WERI-Rb-1 (cell line): ENCODE measurements at regions not wholly inside any gene's neighbourhood (a gene's known extent, or its start where the extent isn't known, plus 50 kb on each side); places are given as distances from the start of the nearest gene placed in this dataset.

Experiments
- DNase-seq: peaks from one replicate; pipeline ENCODE4 v3.0.0-alpha.2; 2020
- H3K27ac ChIP-seq: fragments of 250-450 bp; sonication (Bioruptor Pico); 2 replicates; pipeline ENCODE4 v1.5.1; 2020; ENCODE audit warnings: mild to moderate bottlenecking, moderate library complexity
- H3K27me3 ChIP-seq: fragments of 250-450 bp; sonication (Bioruptor Pico); 2 replicates; pipeline ENCODE4 v1.5.1; 2021; ENCODE audit warnings: mild to moderate bottlenecking, low read depth, moderate library complexity; ENCODE audit not compliant: insufficient read depth, severe bottlenecking
- H3K36me3 ChIP-seq: fragments of 250-450 bp; sonication (Bioruptor Pico); 2 replicates; pipeline ENCODE4 v1.5.1; 2020; ENCODE audit warnings: mild to moderate bottlenecking, moderate library complexity
- H3K4me3 ChIP-seq: 2 replicates; pipeline ENCODE4 v1.5.1; 2011; ENCODE audit warnings: low read depth, mild to moderate bottlenecking, control low read depth, low read length
- H3K9me3 ChIP-seq: fragments of 250-450 bp; sonication (Bioruptor Pico); 2 replicates; pipeline ENCODE4 v1.5.1; 2021; ENCODE audit warnings: mild to moderate bottlenecking, moderate library complexity; ENCODE audit not compliant: severe bottlenecking
- TF ChIP-seq, protein P1 (sequence below): IDR thresholded peaks from 2 replicates; pipeline ENCODE4 v1.5.1; 2011; ENCODE audit warnings: low read depth, mild to moderate bottlenecking, control low read depth, inconsistent platforms, low read length

- no peak overlapping the region for H3K4me3 ChIP-seq
- no peaks in the 10 kb centered on the region for H3K36me3 ChIP-seq
- DNase-seq = no peak
- TF ChIP-seq, protein P1, sequence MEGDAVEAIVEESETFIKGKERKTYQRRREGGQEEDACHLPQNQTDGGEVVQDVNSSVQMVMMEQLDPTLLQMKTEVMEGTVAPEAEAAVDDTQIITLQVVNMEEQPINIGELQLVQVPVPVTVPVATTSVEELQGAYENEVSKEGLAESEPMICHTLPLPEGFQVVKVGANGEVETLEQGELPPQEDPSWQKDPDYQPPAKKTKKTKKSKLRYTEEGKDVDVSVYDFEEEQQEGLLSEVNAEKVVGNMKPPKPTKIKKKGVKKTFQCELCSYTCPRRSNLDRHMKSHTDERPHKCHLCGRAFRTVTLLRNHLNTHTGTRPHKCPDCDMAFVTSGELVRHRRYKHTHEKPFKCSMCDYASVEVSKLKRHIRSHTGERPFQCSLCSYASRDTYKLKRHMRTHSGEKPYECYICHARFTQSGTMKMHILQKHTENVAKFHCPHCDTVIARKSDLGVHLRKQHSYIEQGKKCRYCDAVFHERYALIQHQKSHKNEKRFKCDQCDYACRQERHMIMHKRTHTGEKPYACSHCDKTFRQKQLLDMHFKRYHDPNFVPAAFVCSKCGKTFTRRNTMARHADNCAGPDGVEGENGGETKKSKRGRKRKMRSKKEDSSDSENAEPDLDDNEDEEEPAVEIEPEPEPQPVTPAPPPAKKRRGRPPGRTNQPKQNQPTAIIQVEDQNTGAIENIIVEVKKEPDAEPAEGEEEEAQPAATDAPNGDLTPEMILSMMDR = no peak
- no peaks in the 10 kb centered on the region for H3K9me3 ChIP-seq
- H3K27ac ChIP-seq = no peak overlapping the region
- H3K27me3 ChIP-seq = no peaks in the 10 kb centered on the region
These were observed 213.6 kb downstream of the CPE start for GRCh38 chr4:165592386-165592785.

GRCh38 chr4:165597581-165598480, 219.0 kb downstream of the CPE start:
- H3K27me3 ChIP-seq = no peaks in the 10 kb centered on the region
- no peak overlapping the region for H3K27ac ChIP-seq
- H3K9me3 ChIP-seq = no peaks in the 10 kb centered on the region
- DNase-seq = no peak
- TF ChIP-seq, protein P1 = no peak
- H3K36me3 ChIP-seq = no peaks in the 10 kb centered on the region
- no peak overlapping the region for H3K4me3 ChIP-seq

- TF ChIP-seq, protein P1 = no peak
- H3K36me3 ChIP-seq = no peaks in the 10 kb centered on the region
These were observed 222.3 kb downstream of the CPE start for GRCh38 chr4:165600959-165601683.

GRCh38 chr4:165602621-165603020, 223.8 kb downstream of the CPE start:
- Histone ChIP-seq H3K27ac (no peak overlapping the region), H3K9me3 (no peaks in the 10 kb centered on the region), H3K27me3 (no peaks in the 10 kb centered on the region), H3K36me3 (no peaks in the 10 kb centered on the region), H3K4me3 (no peak overlapping the region)
- TF ChIP-seq, protein P1 = no peak
- DNase-seq = no peak

More at GRCh38 chr4:165600959-165601683, 222.3 kb downstream of the CPE start:
- H3K9me3 ChIP-seq = no peaks in the 10 kb centered on the region
- no peak overlapping the region for H3K27ac ChIP-seq
- no peaks in the 10 kb centered on the region for H3K27me3 ChIP-seq
- H3K4me3 ChIP-seq = no peak overlapping the region
- no peak for DNase-seq

DNA sequence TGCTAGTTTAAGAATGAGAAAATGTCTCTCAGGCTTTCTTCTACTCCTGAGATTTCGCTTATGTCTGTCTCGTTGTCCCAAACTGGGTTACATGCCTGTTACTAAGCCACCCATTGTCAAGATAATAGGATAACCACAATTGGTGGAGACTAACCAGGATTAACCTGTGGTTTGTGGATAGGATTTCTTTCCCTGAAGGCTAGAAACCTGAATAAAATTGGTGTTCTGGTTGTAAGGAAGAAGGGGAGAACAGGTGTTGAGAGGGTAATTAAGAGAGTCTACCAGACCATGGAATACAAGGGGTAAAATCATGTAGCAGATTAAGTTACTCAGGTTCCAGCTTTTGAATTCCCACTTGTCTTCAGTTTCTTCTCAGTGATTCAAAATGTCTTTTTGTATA, 225.4 kb downstream of the CPE start:
- Histone ChIP-seq H3K27ac (no peak overlapping the region), H3K4me3 (no peak overlapping the region), H3K9me3 (no peaks in the 10 kb centered on the region), H3K27me3 (no peaks in the 10 kb centered on the region), H3K36me3 (no peaks in the 10 kb centered on the region)
- TF ChIP-seq, protein P1 = no peak
- no peak for DNase-seq
